ENCODE measurements at regions not wholly inside any gene's neighbourhood (a gene's known extent, or its start where the extent isn't known, plus 50 kb on each side); places are given as distances from the start of the nearest gene placed in this dataset.

- no peaks in the 10 kb centered on the region for H3K36me3 ChIP-seq (ENCODE audit: control insufficient read depth in 2 of 2, insufficient read depth in 2 of 2, low read length in 1 of 2)
- no peak for DNase-seq (ENCODE audit: low read depth, low spot score)
- CTCF ChIA-PET = no interaction called here
- POLR2A ChIA-PET = no interaction called here
- no peak for FAIRE-seq
- no peak overlapping the region for H2AFZ ChIP-seq (ENCODE audit: control insufficient read depth, low read depth, low read length)
- RAD21 ChIA-PET (ENCODE audit: unreplicated experiment) = no interaction called here
- no peaks in the 10 kb centered on the region for H4K20me1 ChIP-seq (ENCODE audit: control insufficient read depth, insufficient read depth)
- SMC1A ChIA-PET (ENCODE audit: uncharacterized antibody, unreplicated experiment) = no interaction called here
- TF ChIP-seq EGR1 (IDR thresholded peaks at IDR 0.05; ENCODE audit: borderline replicate concordance in 1 of 2, low read depth in 2 of 2, low read length in 2 of 2) (no peak), MTA3 (IDR thresholded peaks at IDR 0.05; ENCODE audit: borderline replicate concordance, low read length) (no peak), NFIC (IDR thresholded peaks at IDR 0.05; ENCODE audit: low read depth, low read length) (no peak), RAD51 (IDR thresholded peaks at IDR 0.05) (no peak), POLR2AphosphoS5 (IDR thresholded peaks at IDR 0.05; ENCODE audit: low read length) (no peak), JUNB (IDR thresholded peaks at IDR 0.05) (no peak), IRF3 (IDR thresholded peaks at IDR 0.05) (no peak), HDAC2 (IDR thresholded peaks at IDR 0.05) (no peak), BACH1 (IDR thresholded peaks at IDR 0.05; ENCODE audit: borderline replicate concordance) (no peak), RB1 (IDR thresholded peaks at IDR 0.05; ENCODE audit: borderline replicate concordance) (no peak), ASH2L (IDR thresholded peaks at IDR 0.05; ENCODE audit: borderline replicate concordance, low read depth) (no peak), NR2F1 (conservative IDR thresholded peaks at IDR 0.05) (no peak)
- intact Hi-C loops (cut with micrococcal nuclease; ENCODE audit: unreplicated experiment) (no loop called here), in situ Hi-C loops (cut with MboI) (no loop called here)
- BruUV-seq (replicated peaks) = no TSS peak
- H3K9me3 ChIP-seq (replicated peaks; ENCODE audit: control insufficient read depth, insufficient read depth, low read length) = no peaks in the 10 kb centered on the region
- no peak for ATAC-seq
- WGBS (ENCODE audit: insufficient coverage, insufficient replicate concordance, low lambda C conversion rate, missing lambda C conversion rate) = 14% methylated on average over 1 of the region's 1 CpG
- H3K4me2 ChIP-seq (ENCODE audit: control insufficient read depth, insufficient read depth) = no peak overlapping the region
- no peak overlapping the region for H3K9ac ChIP-seq (ENCODE audit: control insufficient read depth, insufficient read depth, low read length)
- no peak overlapping the region for H3K4me3 ChIP-seq
- no peaks in the 10 kb centered on the region for H3K4me1 ChIP-seq (ENCODE audit: control insufficient read depth, insufficient read depth, low read length)
- H3K27ac ChIP-seq (ENCODE audit: control insufficient read depth, insufficient read depth) = no peak overlapping the region
- no peaks in the 10 kb centered on the region for H3K27me3 ChIP-seq (replicated peaks in 1 of 2; ENCODE audit: control insufficient read depth in 2 of 2, insufficient read depth in 2 of 2, low read length in 1 of 2)
- no peaks in the 10 kb centered on the region for H3K79me2 ChIP-seq (ENCODE audit: control insufficient read depth, insufficient read depth, low read length)
Measured at GRCh38 chr4:167475951-167476350, 241.7 kb upstream of the SPOCK3 start.

Data from GM12878 (cell line).